Neuron (in vitro differentiated cells): ENCODE measurements at regions not wholly inside any gene's neighbourhood (a gene's known extent, or its start where the extent isn't known, plus 50 kb on each side); places are given as distances from the start of the nearest gene placed in this dataset.

ENCODE experiments used
- H2AFZ ChIP-seq: one replicate; pipeline ENCODE4 v1.6.1; 2013; ENCODE audit warnings: low read depth, mild to moderate bottlenecking, inconsistent platforms, low read length, moderate library complexity
- H3K27me3 ChIP-seq: one replicate; pipeline ENCODE4 v1.6.1; 2013; ENCODE audit warnings: low read length; ENCODE audit not compliant: insufficient read depth
- H3K36me3 ChIP-seq: one replicate; pipeline ENCODE4 v1.6.1; 2013; ENCODE audit warnings: low read length; ENCODE audit not compliant: insufficient read depth
- H3K4me1 ChIP-seq: one replicate; pipeline ENCODE4 v1.6.1; 2013; ENCODE audit warnings: low read length; ENCODE audit not compliant: insufficient read depth
- H3K4me3 ChIP-seq: 2 replicates; pipeline ENCODE4 v1.5.1; 2013; ENCODE audit warnings: mild to moderate bottlenecking, low read length, moderate library complexity
- H3K9me3 ChIP-seq: one replicate; pipeline ENCODE4 v1.6.1; 2013; ENCODE audit warnings: low read length

DNA sequence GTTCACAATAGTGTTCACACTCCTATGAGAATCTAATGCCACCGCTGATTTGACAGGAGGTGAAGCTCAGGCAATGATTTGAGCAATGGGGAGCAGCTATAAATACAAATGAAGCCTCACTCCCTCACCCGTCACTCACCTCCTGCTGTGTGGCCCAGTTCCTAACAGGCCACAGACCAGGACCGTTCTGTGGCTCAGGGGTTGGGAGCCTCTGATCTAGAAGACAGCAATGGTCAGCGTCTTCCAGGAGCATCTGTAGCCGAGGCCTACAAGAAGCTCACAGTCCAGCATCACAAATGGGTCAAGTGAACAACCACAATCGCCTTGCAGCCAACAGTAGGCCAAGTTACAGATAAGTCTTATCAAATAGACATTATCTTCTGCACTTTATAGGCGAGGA lies 110.0 kb upstream of the SLC66A3 start:
- H3K9me3 ChIP-seq, result no peaks in the 10 kb centered on the region
- H3K4me3 ChIP-seq, result no peak overlapping the region
- peaks cover 3% of the 10 kb centered on the region for H3K27me3 ChIP-seq
- no peak overlapping the region for H2AFZ ChIP-seq
- no peaks in the 10 kb centered on the region for H3K4me1 ChIP-seq
- no peaks in the 10 kb centered on the region for H3K36me3 ChIP-seq

DNA sequence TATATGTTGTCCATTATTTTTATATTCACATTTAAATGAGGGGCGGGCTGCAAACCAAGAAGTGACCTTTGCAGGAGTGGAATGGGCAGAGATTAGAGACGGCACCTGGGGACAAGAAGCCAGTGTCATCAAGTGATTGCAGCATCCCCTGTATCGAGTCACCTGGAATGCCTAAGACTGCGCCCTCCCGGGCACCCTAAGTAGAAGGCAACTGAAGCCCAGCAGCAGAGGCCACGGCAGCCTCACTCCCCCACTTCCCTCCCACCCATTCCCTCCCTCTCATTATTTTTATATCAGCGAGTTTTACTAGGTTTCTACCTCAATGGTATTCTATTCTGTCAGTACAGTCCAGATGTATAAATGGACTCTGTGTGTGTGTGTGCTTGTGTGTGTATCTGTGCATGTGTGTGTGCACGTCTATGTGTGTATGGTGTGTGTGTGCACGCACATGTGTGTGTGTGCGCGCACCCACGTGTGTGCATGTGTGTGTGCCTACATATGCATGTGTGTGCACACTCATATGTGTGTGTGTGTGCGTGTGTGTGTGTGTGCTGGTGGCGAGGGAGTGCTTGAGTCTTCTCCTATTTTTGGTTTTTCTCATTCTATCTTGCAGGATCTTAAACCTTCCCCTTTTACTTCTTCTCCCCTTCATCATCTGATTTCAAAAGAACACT lies 106.8 kb upstream of the SLC66A3 start:
- Histone ChIP-seq H3K27me3 (peaks cover 3% of the 10 kb centered on the region), H2AFZ (no peak overlapping the region), H3K4me3 (no peak overlapping the region), H3K9me3 (no peaks in the 10 kb centered on the region), H3K36me3 (no peaks in the 10 kb centered on the region), H3K4me1 (no peaks in the 10 kb centered on the region)

DNA sequence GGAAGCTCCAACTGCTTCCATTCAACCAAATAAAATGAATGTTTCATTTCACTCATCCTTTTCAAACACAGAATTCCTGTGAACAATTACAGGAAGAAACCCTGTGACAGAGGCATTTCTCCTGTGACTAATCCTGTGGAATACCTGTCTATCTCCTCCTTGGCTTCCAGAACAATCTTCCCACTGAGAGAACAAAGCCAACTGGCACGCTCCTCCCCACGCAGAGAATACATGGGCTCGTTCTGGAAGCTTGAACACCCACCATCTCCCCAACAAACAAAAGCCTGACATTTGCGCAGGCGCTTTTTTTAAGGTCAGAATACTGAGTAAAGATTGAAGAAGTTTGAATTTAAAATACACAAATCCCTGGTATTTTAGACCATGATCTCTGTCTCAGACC lies 104.7 kb upstream of the SLC66A3 start:
- H3K9me3 ChIP-seq, result no peaks in the 10 kb centered on the region
- H2AFZ ChIP-seq, result no peak overlapping the region
- no peak overlapping the region for H3K4me3 ChIP-seq
- no peaks in the 10 kb centered on the region for H3K36me3 ChIP-seq
- no peaks in the 10 kb centered on the region for H3K27me3 ChIP-seq
- H3K4me1 ChIP-seq, result no peaks in the 10 kb centered on the region

DNA sequence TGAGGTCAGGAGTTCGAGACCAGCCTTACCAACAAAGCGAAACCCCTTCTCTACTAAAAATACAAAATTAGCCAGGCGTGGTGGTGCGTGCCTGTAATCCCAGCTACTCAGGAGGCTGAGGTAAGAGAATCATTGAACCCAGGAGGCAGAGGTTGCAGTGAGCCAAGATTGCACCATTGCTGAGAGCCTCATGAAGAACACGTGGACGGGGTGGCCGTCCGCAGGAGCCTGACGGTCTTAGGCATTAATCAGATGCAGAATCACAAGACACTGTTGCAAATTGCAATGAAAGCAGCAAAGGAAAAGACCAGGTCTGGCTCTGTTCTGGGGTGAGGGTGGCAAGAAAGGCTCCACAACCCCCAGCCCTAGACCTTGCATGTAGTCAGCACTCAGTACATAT lies 104.0 kb upstream of the SLC66A3 start:
- H3K36me3 ChIP-seq, result no peaks in the 10 kb centered on the region
- no peaks in the 10 kb centered on the region for H3K27me3 ChIP-seq
- no peaks in the 10 kb centered on the region for H3K4me1 ChIP-seq

DNA sequence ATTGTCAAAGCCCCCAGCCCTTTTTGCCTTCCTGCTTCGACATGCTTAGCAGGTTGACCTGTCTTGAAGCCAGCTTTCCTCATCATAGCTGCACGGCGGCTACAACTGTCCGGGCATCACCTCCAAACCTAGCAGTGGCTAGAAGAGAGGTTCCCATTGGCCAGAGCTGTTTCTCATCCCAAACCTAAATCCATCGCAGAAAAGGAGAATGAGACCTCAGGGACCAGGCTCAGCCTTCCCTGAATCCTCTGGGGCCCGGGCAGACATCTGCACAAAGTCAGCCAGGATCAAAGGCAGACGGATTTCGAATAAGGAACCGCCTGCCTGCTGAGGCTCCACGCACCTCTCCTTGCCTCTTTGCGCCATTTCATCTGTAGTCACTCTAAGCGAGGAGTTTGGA lies 101.7 kb upstream of the SLC66A3 start:
- H2AFZ ChIP-seq, result no peak overlapping the region
- H3K4me1 ChIP-seq, result no peaks in the 10 kb centered on the region
- no peaks in the 10 kb centered on the region for H3K9me3 ChIP-seq
- no peak overlapping the region for H3K4me3 ChIP-seq
- H3K36me3 ChIP-seq, result no peaks in the 10 kb centered on the region
- H3K27me3 ChIP-seq, result no peaks in the 10 kb centered on the region

More for the DNA sequence above, 104.0 kb upstream of the SLC66A3 start:
- Histone ChIP-seq H3K4me3 (no peak overlapping the region), H3K9me3 (no peaks in the 10 kb centered on the region), H2AFZ (no peak overlapping the region)

DNA sequence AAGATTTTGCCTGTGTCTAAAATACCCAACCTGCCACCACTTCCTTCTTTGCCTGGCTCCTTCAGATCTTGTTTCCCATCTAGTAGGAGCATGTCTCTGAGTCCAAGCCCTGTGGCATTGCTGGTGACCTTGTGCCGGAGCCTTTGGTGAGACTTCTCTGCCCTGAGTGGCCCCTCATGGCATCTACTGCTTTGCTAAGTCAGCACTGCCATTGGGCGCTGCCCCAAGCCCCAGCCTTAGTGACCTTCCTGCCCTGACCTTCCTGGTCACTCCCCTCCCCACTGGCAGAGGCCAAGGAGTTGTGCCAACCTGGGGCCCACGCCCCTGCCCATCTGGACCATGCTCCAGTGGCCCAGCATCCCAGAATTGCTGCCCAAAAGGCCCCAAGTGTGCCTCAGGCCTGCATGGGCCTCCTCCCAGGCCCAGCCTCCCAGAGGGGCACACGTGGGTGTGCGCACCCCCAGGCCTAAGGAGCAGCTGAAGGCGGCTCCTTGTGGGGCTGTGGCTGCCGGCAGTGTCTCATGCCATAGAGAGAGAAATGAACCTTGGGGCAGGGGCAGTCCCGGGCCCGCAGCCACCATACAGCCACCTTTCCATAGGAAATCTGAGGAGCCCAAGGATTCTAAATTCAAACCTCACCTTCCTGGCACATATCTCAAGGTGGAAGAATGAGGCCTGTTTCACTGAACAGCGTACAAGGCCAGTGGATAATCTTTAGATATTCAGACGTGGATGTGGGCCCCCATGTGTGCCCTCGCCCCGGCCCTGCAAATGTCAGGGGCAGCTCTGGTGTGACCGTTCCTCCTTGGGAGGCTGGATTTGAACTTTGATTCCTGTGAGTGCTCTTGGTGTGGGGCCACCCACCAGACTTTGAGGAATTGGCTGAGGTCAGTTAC lies 100.2 kb upstream of the SLC66A3 start:
- no peak overlapping the region for H2AFZ ChIP-seq
- no peak overlapping the region for H3K4me3 ChIP-seq
- no peaks in the 10 kb centered on the region for H3K27me3 ChIP-seq
- no peaks in the 10 kb centered on the region for H3K36me3 ChIP-seq
- H3K9me3 ChIP-seq, result no peaks in the 10 kb centered on the region
- no peaks in the 10 kb centered on the region for H3K4me1 ChIP-seq

DNA sequence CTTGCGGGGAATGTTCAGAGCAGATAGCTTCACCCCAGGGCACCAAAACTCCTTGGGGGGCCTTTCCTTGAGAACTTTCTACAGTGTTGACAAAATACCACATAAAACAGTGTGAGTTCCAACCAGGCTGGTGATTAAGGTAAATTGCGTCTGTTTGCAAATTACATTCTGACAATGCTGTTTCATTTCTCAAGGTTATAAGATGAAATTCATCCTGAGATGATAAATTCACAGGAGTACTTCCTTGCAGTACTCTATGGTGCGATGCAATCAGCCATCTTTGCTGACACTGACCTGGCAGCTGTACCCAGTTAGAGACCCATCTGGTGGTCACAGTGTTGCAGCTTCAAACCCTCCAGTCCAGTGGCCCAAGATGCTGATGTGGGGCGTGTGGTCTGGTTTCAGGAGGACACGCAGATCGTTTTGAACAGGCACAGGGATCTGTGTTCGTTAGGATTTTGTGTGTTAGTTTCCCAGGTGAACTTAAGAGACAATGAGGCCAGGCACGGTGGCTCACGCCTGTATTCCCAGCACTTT lies 99.5 kb upstream of the SLC66A3 start:
- no peaks in the 10 kb centered on the region for H3K9me3 ChIP-seq
- no peaks in the 10 kb centered on the region for H3K36me3 ChIP-seq
- no peaks in the 10 kb centered on the region for H3K27me3 ChIP-seq
- no peak overlapping the region for H3K4me3 ChIP-seq
- H2AFZ ChIP-seq, result no peak overlapping the region
- no peaks in the 10 kb centered on the region for H3K4me1 ChIP-seq

DNA sequence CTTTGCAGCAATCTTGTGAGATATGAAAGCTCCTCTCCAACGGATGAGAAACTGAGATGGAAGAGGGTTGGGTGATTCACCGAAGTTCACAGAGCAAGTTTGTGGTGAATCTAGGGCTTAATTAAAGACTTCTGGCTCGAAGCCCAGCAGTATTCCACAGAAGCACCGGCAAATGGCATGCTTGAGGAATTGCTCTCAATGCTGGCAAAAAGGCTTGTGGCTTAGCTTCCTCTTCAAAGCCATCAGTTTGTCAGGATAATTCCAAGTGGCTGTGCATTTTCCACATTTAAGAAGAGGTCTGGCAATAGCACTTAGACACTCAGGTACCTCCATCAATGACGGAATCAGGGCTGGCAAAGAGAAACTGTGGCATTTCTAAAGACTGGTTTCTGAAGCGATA lies 98.7 kb upstream of the SLC66A3 start:
- no peak overlapping the region for H2AFZ ChIP-seq
- H3K4me3 ChIP-seq, result no peak overlapping the region
- H3K27me3 ChIP-seq, result no peaks in the 10 kb centered on the region
- no peaks in the 10 kb centered on the region for H3K4me1 ChIP-seq
- no peaks in the 10 kb centered on the region for H3K36me3 ChIP-seq
- H3K9me3 ChIP-seq, result no peaks in the 10 kb centered on the region

DNA sequence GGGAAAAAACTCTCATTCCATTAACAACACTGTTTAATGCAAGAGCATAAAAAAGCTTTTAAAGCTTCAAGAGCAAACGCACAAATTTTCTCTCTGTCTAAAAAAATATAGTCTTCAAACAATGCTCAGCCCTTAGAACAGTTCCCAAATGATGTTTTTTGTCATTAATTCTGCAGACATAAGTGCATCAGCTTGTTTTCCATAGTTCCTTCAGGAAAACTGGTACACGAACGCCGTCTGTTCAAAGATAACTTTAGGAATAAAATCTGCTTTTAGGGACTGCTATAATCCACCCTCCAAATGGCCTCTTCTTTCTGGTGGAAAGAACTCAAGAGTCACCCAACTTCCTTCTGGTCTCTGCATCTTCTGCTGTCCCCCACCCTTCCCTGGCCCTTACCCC lies 98.2 kb upstream of the SLC66A3 start:
- Histone ChIP-seq H3K9me3 (no peaks in the 10 kb centered on the region), H3K36me3 (no peaks in the 10 kb centered on the region), H2AFZ (no peak overlapping the region), H3K27me3 (no peaks in the 10 kb centered on the region), H3K4me3 (no peak overlapping the region), H3K4me1 (no peaks in the 10 kb centered on the region)

DNA sequence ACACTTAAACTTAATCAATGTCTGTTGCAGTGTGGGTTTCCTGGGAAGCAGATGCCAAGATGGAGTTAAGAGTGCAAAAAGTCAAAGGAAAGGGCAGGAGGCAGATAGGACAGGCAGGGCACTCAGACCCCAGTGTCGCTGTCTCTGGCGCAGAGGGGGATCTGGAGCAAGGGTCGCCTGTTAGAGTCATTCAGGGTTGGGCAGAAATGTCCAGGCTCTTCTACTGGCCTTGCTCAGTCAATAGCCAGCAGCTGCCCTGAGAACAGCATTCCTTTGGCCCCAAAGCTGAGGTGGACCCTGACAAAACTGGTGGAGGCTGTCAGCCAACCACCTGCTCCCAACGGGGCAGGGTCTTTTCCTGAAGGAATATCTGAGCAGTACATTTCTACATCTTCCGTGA lies 97.1 kb upstream of the SLC66A3 start:
- Histone ChIP-seq H3K27me3 (no peaks in the 10 kb centered on the region), H3K9me3 (no peaks in the 10 kb centered on the region), H2AFZ (no peak overlapping the region), H3K4me3 (no peak overlapping the region), H3K4me1 (no peaks in the 10 kb centered on the region), H3K36me3 (no peaks in the 10 kb centered on the region)

DNA sequence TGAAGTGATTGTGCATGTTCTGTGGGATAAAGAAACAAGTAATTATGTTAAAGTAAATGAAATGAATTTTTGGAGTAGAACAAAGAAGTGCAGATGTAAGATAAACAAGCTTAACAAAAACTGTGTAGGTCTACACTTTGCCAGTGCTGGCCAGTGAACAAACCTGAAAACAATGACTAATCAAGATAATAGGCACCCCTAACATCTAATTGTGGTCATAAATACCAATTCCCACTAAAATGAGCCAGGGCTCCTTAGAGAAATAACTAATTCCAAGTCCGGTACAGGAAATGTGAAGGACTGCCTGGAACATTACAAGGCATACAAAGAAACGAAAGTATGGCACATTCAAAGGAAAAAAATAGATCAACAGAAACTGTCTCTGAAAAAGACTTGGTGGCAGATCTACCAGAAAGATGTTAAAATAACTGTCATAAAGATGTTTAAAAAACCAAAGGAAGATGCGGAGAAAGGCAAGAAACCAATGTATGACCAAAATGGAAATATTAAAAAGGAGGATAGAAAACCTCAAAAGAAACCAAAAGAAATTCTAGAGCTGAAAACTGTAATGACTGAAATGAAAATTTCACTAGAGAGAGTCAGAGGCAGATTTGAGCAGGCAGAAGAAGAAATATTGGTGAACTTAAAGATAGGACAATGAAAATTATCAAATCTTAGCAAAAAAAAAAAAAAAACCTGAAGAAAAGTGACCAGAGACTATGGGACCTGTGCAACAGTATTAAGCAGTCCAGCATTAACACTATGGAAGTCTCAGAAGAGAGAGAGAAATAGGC lies 94.7 kb upstream of the SLC66A3 start:
- H3K9me3 ChIP-seq, result no peaks in the 10 kb centered on the region
- H3K36me3 ChIP-seq, result no peaks in the 10 kb centered on the region
- peaks cover under 1% of the 10 kb centered on the region for H3K27me3 ChIP-seq
- no peak overlapping the region for H3K4me3 ChIP-seq
- no peak overlapping the region for H2AFZ ChIP-seq
- H3K4me1 ChIP-seq, result no peaks in the 10 kb centered on the region

DNA sequence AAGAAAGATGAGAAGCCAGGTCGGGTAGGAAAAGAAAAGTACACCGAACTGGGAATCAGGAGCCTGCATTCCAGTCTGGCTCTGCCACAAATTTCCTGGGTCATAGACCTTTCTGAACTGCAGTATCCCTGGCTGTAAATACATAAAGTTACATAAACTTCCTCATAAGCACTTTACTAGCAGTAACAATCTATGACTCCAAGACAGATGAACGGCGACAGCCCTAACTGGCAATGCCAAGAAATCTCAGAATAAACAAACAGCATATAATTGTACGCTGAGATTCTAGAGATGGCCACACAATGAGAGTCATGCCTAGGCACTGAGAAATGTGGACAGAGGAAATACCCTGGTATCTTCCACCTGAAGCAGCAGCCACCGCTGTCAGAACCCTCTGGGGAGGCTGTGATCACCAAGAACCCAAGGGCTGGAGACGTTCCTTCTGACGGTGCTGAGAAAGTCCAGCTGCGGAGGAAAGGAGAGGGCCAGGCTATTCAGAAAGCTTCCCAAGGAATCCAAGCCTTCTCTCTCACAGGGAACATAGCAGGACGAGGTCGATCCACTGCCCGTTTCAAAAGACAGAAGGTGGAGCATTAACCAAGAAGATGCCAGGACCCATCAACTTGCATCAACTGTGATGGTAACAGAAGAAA lies 89.3 kb upstream of the SLC66A3 start:
- H3K36me3 ChIP-seq, result no peaks in the 10 kb centered on the region
- no peaks in the 10 kb centered on the region for H3K4me1 ChIP-seq
- peaks cover 6% of the 10 kb centered on the region for H3K9me3 ChIP-seq
- no peak overlapping the region for H2AFZ ChIP-seq
- no peak overlapping the region for H3K4me3 ChIP-seq
- H3K27me3 ChIP-seq, result peaks cover 6% of the 10 kb centered on the region
